ENCODE measurements at regions not wholly inside any gene's neighbourhood (a gene's known extent, or its start where the extent isn't known, plus 50 kb on each side); places are given as distances from the start of the nearest gene placed in this dataset.
"Not testable (repeated sequence)": the region's sequence is repeated elsewhere in the genome, so short reads cannot be mapped to it uniquely, and the experiment has no call there.

DNA sequence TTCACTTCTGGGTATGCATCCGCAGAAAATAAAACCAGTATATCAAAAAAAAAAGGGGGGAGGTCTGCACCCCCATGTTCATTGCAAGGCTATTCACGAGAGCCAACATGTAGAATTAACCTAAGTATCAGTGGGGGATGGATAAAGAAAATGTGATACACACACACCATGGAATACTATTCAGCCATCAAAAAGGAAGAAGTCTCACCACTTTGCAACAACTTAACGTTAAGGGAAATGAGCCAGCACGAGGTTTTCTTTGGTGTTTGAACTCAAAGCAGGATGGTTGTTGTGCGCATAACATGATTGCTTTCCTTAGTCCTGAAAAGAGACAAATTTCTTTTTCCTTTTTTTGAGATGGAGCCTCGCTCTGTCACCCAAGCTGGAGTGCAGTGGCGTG, 222.7 kb downstream of the SHOX start:
- CTCF ChIA-PET = no interaction called here

DNA sequence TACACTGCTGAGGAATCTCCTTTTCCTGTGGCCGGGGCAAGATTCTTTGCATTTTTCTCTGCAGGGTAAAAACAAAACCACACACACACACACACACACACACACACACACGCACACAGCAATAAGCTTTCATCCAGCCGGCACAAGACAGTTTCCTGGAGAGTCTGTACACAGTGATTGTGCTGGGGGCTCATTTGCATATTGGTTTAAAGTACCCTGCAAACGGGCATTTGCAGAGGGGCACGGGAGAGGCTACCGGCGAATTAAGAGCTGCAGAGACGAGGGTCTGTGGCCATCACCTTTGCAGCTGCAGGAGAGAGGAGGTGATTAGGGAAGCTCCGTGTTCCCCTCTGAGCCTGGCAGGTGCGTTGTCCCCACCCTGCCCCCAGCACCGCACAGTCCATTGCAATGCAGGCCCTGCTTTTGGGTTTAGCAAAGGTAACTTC, 219.9 kb downstream of the SHOX start:
- TF ChIP-seq, protein P1, sequence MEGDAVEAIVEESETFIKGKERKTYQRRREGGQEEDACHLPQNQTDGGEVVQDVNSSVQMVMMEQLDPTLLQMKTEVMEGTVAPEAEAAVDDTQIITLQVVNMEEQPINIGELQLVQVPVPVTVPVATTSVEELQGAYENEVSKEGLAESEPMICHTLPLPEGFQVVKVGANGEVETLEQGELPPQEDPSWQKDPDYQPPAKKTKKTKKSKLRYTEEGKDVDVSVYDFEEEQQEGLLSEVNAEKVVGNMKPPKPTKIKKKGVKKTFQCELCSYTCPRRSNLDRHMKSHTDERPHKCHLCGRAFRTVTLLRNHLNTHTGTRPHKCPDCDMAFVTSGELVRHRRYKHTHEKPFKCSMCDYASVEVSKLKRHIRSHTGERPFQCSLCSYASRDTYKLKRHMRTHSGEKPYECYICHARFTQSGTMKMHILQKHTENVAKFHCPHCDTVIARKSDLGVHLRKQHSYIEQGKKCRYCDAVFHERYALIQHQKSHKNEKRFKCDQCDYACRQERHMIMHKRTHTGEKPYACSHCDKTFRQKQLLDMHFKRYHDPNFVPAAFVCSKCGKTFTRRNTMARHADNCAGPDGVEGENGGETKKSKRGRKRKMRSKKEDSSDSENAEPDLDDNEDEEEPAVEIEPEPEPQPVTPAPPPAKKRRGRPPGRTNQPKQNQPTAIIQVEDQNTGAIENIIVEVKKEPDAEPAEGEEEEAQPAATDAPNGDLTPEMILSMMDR (IDR thresholded peaks at IDR 0.05; ENCODE audit: control extremely low read depth, extremely low read depth, low read depth, missing control alignments) = no peak
- ChIA-PET CTCF (no interaction called here), POLR2A (no interaction called here)
- DNase-seq (ENCODE audit: extremely low spot score) = no peak

More for the DNA sequence above, 222.7 kb downstream of the SHOX start:
- POLR2A ChIA-PET = no interaction called here
- no peak for DNase-seq (ENCODE audit: extremely low spot score)
- TF ChIP-seq, protein P1 (IDR thresholded peaks at IDR 0.05; ENCODE audit: control extremely low read depth, extremely low read depth, low read depth, missing control alignments) = no peak

DNA sequence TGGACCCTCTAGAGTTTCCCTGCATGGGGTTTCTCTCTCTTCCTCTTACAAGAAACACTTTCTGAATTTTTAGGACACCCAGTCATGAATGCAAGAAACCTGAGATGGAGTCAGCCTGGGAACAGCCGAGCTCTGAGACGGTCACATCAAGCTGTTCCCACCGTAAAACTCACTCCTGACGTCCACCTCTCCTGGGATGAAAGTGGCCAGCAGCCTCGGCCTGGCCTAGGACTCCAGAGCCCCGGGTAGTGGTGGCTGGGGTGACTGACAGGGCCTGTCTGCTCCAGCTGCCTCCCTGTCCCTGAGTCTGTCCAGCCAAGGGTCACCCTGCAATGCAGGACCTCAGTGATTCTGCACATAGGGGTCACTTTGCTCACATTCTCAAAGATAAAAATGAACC, 217.8 kb downstream of the SHOX start:
- DNase-seq (ENCODE audit: extremely low spot score) = no peak
- POLR2A ChIA-PET = no interaction called here
- CTCF ChIA-PET = no interaction called here
- TF ChIP-seq, protein P1 (IDR thresholded peaks at IDR 0.05; ENCODE audit: control extremely low read depth, extremely low read depth, low read depth, missing control alignments) = no peak

DNA sequence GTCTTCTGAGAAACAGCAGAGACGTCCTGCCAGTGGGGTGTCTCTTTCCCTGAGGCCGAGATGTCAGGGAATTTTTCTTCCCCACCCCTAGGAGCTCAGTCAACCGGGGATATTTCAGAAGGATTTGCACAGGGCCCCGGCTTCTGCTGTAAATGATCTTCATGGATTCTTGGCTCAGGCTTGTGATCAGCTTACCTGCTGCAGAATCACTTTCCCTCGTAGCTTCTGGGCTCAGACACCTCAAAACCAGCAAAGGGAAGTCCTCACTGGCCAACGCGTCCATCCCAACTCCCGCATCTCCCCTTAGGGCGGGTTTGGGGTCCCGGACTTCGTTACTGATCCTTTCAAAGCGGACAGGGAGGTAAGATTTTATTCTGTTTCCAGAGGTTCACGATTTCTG, 212.7 kb downstream of the SHOX start:
- POLR2A ChIA-PET = no interaction called here
- DNase-seq (ENCODE audit: extremely low spot score) = no peak
- TF ChIP-seq, protein P1 (IDR thresholded peaks at IDR 0.05; ENCODE audit: control extremely low read depth, extremely low read depth, low read depth, missing control alignments) = no peak
- CTCF ChIA-PET = no interaction called here

DNA sequence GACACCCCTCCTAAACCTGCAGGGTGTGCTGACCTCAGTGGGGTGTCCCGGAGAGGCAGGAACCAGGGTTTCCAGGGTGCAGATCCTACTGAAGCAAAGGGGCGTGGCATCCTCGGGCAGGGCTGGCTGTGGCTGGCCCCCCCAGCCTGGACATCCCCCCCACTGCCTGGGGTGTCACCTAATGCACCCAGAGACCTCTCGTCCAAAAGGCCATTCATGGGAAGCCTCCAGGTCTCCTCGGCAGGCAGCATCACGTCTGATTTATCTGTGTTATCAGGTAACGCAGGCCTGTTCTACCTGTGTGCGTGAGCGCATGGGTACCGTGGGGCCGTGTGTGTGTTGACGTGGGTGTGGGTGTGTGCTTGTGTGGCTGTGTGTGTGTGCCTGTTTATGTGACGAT, 210.0 kb downstream of the SHOX start:
- CTCF ChIA-PET = no interaction called here
- TF ChIP-seq, protein P1 (IDR thresholded peaks at IDR 0.05; ENCODE audit: control extremely low read depth, extremely low read depth, low read depth, missing control alignments) = no peak
- POLR2A ChIA-PET = no interaction called here
- DNase-seq (ENCODE audit: extremely low spot score) = no peak

DNA sequence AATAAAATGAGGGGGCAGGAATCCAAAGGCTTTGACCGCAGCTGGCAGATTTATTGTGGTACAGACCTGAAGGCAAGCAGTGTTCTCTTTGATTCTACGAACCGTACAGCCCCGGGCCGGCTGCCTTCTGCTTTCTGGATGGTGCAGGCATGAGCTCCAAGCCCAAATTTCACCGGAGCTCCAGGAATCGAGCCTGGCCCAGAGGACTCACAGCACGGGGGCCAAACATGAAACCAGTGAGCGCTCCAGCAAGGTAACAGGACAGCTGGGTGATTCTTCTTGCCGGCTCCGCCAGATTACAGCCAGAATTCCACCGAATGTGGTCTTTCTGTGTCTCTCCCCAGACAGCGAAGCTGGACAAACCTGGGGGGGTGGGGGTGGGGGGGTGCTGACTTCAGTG, 208.1 kb downstream of the SHOX start:
- DNase-seq (ENCODE audit: extremely low spot score); POLR2A ChIA-PET; CTCF ChIA-PET: not testable (repeated sequence)

DNA sequence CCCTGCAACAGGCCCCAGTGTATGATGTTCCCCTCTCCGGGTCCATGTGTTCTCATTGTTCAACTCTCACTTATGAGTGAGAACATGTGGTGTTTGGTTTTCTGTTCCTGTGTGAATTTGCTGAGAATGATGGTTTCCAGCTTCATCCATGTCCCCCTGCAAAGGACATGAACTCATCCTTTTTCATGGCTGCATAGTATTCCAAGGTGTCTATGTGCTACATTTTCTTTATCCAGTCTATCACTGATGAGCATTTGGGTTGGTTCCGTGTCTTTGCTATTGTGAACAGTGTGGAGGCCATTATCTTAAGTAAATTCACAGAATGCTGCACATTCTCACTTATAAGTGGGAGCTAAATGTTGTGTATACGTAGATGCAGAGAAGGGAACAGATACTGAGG, 205.3 kb downstream of the SHOX start:
- CTCF ChIA-PET; DNase-seq (ENCODE audit: extremely low spot score); POLR2A ChIA-PET: not testable (repeated sequence)

DNA sequence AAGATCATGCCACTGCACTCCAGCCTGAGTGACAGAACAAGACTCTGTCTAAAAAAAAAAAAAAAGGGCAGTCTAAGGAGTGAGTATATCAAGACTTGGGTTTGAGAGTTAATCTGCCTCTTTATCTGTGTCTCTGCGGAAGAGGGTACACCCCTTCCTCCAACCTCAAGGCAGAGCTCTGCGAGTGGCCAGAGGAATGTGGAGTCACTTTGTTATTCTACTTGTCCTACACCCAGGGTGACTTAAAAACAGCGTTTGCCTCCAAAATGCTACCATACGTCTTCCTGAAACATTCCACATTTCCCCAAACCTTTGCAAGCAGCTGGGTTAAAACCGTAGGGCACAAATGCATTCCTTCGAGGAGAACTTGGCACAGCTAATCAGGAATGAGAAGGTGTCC, 199.9 kb downstream of the SHOX start:
- POLR2A ChIA-PET = no interaction called here
- CTCF ChIA-PET = no interaction called here
- TF ChIP-seq, protein P1 (IDR thresholded peaks at IDR 0.05; ENCODE audit: control extremely low read depth, extremely low read depth, low read depth, missing control alignments) = no peak
- DNase-seq (ENCODE audit: extremely low spot score) = no peak

All from GM10248 (cell line).